AG09319 (cell line): ENCODE measurements at regions not wholly inside any gene's neighbourhood (a gene's known extent, or its start where the extent isn't known, plus 50 kb on each side); places are given as distances from the start of the nearest gene placed in this dataset.

Source experiments
- DNase-seq: peaks from one replicate; pipeline ENCODE4 v3.0.0-alpha.2; 2010; ENCODE audit warnings: low read depth; ENCODE audit errors: extremely low read depth
- TF ChIP-seq, protein P1 (sequence below): IDR thresholded peaks from 2 replicates; pipeline ENCODE4 v1.5.1; 2011; ENCODE audit warnings: low read depth, mild to moderate bottlenecking, inconsistent platforms, low read length, moderate library complexity

DNA sequence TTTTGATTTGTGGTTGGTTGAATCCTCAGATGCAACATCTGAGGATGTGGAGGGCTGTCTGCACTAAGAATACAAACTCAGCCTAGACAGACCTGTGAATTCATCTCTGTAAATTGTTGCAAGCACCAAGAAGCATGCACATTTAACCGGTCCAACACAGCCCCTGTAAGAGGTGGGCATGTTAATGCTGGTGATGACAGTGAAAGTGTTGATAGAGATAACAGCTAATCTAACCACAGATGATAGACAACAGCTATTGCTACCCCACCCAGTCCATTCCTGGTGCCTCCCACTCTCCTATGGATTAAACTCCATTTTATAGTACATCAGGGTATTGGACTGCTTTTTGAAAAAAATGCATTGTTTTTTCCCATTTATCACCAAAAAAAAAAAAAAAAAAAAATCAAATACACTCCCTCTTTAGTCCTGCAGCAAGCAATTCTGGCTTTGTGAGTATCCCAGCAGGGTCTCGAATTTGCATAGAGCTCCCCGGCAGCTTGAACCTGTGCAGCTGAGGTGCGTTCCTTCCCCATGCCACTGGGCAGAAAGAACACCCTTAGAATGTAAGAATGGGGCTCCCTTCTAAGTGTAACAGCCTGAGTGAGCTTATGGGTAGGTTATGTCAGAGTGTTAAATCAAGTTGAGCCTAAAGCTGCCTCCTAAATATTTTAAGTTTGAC, 270.9 kb upstream of the JARID2 start:
- TF ChIP-seq, protein P1, sequence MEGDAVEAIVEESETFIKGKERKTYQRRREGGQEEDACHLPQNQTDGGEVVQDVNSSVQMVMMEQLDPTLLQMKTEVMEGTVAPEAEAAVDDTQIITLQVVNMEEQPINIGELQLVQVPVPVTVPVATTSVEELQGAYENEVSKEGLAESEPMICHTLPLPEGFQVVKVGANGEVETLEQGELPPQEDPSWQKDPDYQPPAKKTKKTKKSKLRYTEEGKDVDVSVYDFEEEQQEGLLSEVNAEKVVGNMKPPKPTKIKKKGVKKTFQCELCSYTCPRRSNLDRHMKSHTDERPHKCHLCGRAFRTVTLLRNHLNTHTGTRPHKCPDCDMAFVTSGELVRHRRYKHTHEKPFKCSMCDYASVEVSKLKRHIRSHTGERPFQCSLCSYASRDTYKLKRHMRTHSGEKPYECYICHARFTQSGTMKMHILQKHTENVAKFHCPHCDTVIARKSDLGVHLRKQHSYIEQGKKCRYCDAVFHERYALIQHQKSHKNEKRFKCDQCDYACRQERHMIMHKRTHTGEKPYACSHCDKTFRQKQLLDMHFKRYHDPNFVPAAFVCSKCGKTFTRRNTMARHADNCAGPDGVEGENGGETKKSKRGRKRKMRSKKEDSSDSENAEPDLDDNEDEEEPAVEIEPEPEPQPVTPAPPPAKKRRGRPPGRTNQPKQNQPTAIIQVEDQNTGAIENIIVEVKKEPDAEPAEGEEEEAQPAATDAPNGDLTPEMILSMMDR: no peak
- DNase-seq: no peak

DNA sequence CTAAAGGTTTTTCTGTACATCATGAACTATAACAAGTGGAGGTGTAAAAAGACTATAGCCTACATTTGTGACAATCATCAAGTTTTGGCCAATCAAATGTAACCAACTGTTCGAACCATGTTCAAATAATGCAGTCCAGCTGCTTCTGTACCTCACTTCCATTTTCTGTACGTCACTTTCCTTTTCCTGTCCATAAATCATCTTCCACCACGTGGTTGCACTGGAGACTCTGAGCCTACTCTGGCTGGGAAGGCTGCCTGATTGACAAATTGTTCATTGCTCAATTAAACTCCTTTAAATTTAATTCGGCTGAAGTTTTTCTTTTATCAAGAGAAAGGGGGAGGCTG, 270.4 kb upstream of the JARID2 start:
- no peak for DNase-seq
- TF ChIP-seq, protein P1: no peak

DNA sequence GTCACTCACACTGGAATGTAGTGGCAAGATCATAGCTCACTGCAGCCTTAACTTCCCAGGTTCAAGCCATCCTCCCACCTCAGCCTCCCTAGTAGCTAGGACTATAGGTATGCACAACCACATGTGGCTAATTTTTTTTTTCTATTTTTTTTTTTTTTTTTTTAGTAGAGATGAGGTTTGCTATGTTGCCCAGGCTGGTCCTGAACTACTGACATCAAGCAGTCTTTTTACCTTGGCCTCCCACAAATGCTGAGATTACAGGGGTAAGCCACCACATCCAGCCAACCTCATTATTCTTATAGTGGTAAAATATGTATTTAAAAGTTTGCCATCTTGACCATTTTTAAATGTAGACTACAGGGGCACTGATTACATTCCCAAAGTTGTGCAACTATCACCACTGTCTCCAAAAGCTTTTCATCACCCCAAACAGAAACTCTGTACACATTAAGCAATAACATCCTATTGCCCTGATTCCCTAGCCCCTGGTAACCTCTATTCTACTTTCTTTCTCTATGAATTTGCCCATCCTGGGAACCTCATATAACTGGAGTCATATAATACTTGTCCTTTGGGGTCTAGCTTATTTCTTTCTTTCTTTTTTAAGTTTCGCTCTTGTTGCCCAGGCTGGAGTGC, 268.0 kb upstream of the JARID2 start:
- TF ChIP-seq, protein P1: no peak
- no peak for DNase-seq

DNA sequence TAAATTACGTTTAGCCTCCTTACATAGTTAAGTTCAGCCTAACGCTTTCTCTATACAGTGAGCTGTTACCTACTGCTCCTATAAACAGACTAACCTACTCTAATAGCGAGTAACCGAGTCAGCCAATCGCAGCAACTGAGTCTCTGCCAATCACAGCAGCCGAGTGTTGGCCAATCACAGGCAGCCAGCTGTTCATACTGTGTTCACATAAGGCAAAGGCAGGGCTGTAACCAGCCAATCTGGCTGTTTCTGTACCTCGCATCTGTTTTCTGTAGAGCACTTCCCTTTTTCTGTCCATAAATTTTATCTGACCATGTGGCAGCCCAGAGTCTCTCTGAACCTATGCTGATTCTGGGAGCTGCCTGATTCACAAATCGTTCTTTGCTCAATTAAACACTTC, 263.9 kb upstream of the JARID2 start:
- TF ChIP-seq, protein P1: no peak
- no peak for DNase-seq

DNA sequence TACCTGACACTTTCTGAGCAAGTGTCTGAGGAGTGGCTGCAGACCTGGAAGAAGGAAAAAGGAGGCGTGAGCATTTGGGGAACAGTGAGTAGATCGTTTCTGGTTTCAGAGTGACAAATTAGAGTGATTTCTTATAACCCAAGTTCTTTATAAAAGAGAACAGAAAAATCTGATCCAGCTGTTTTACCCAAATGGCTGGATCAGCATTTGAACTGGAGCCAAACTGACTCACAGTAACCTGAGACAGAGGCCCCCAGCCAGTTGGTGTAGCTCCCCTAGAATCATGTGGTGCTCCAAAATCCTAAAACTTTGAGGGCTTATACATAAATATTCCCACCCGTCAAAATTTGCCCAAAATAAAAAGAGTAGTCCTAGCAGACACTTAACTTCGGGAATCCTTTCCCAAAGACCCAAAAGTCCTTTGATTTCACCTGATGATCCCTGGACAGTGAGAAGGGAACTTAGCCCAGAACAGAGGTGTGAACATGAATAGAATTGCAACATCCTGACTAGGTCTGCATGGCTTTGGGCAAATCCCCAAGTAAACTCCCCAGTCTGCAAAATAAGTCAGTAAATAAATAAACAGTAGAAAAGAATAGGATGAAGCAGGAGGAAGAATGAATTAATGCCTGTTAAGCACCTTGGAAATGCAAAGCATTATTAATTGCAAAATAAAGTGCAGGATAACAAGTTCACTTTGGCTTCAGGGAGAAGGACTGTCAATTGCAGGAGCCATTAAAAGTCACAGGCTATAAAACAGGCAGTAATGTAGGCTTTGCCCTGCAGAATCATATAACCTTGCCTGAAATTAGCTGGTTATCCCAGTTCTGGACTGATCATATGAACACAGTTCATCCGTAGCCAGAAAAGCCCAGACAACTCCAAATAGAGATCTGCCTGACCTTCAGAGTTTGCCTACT, 262.0 kb upstream of the JARID2 start:
- TF ChIP-seq, protein P1: no peak
- no peak for DNase-seq

DNA sequence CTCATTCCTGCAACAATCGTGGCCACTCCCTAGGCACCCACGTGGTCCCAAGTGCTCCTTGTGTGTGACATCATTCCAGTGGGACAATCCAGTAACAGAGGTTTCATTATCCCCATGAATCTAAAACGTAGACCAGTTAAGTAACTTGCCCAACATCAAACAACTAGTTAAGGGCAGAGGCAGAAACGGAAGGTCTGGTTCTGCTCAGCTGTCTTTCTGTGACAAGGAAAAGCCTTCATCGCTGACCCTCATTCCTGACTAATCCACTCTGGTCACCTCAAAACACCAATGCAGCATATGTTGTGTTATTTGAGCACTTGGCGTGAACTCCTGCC, 261.4 kb upstream of the JARID2 start:
- DNase-seq: peak; percentile 3
- TF ChIP-seq, protein P1: no peak

DNA sequence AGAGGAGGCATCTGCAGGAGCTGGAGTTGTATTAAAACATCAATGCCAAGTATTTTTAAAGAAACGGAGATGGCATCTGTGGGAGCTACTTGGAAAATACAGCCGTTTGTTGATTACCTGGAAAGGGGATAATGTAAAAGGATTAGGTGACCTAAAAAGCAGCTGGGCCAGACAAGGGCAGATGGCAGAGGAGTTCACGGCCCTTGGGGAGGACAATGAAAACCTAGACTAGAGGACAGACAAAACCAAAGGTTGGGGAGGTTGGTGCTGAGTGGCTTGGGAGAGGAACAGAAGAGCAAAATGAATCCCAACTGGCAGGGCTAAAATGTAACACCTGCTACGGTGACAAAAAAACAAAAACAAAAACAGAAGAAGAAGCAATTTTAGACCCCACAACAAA, 260.5 kb upstream of the JARID2 start:
- no peak for DNase-seq

More for the DNA sequence above, 260.5 kb upstream of the JARID2 start:
- TF ChIP-seq, protein P1: no peak
